OCI-LY7 (cell line): ENCODE measurements at regions not wholly inside any gene's neighbourhood (a gene's known extent, or its start where the extent isn't known, plus 50 kb on each side); places are given as distances from the start of the nearest gene placed in this dataset.
A peak's percentile ranks its signal among the peaks of the same experiment; 100 is the strongest.

Experiments used
- BruUV-seq: library from RNA; stranded (reverse); fragments of 400-500 nt; replicated peaks from 2 replicates; lab custom pipeline; 2021; lab: Mats Ljungman, UMichigan
- CTCF ChIA-PET: fragments of 300-600 bp; sonication (Branson Sonifier 250); formaldehyde crosslinking; loops from one replicate; lab custom pipeline; 2022; ENCODE audit warnings: antibody characterized with exemption; ENCODE audit not compliant: unreplicated experiment; lab: Charles Lee
- POLR2A ChIA-PET: fragments of 300-600 bp; sonication (Branson Sonifier 250); formaldehyde crosslinking; loops from one replicate; lab custom pipeline; 2022; ENCODE audit warnings: antibody characterized with exemption; lab: Charles Lee
- DNase-seq: peaks from one replicate; pipeline ENCODE4 v3.0.0-alpha.2; 2015; ENCODE audit warnings: low spot score
- H2AFZ ChIP-seq: fragments of 200-600 bp; sonication (generic), shearing (Covaris generic); 2 replicates; pipeline ENCODE4 v1.6.1; 2014; ENCODE audit warnings: mild to moderate bottlenecking, antibody characterized with exemption, low read length, moderate library complexity
- H3K27ac ChIP-seq: fragments of 200-600 bp; sonication (generic); 2 replicates; pipeline ENCODE4 v1.5.1; 2014; ENCODE audit warnings: mixed run types, low read depth, mild to moderate bottlenecking, moderate library complexity, low read length, inconsistent platforms; ENCODE audit not compliant: poor library complexity, severe bottlenecking
- H3K36me3 ChIP-seq: fragments of 200-600 bp; sonication (generic); 2 replicates; pipeline ENCODE4 v1.6.1; 2014; ENCODE audit warnings: mild to moderate bottlenecking, antibody characterized with exemption, low read length, moderate library complexity, mixed read lengths; ENCODE audit not compliant: insufficient read depth
- H3K4me1 ChIP-seq: fragments of 200-600 bp; sonication (generic); 2 replicates; pipeline ENCODE4 v1.5.1; 2014; ENCODE audit warnings: mild to moderate bottlenecking, low read length; ENCODE audit not compliant: insufficient read depth, poor library complexity, severe bottlenecking
- H3K4me2 ChIP-seq: fragments of 200-600 bp; sonication (generic); 2 replicates; pipeline ENCODE4 v1.6.1; 2014; ENCODE audit warnings: mild to moderate bottlenecking, low read length
- H3K4me3 ChIP-seq: fragments of 200-600 bp; sonication (generic); 2 replicates; pipeline ENCODE4 v1.5.1; 2014; ENCODE audit warnings: mild to moderate bottlenecking, low read depth, low read length; ENCODE audit not compliant: poor library complexity, severe bottlenecking
- H3K79me2 ChIP-seq: fragments of 200-600 bp; sonication (generic); 2 replicates; pipeline ENCODE4 v1.6.1; 2016; ENCODE audit warnings: low read depth, mild to moderate bottlenecking, low read length, moderate library complexity, mixed read lengths; ENCODE audit not compliant: insufficient read depth
- H3K9me2 ChIP-seq: fragments of 200-600 bp; sonication (generic); 2 replicates; pipeline ENCODE4 v1.6.1; 2016; ENCODE audit warnings: mild to moderate bottlenecking, low read length, mixed read lengths; ENCODE audit not compliant: insufficient read depth
- H3K9me3 ChIP-seq: fragments of 200-600 bp; sonication (generic); 2 replicates; pipeline ENCODE4 v1.6.1; 2014; ENCODE audit warnings: mild to moderate bottlenecking, mixed run types, low read length, mixed read lengths
- H4K20me1 ChIP-seq: fragments of 200-600 bp; sonication (generic); 2 replicates; pipeline ENCODE4 v1.6.1; 2014; ENCODE audit warnings: mild to moderate bottlenecking, antibody characterized with exemption, low read length, moderate library complexity, mixed read lengths; ENCODE audit not compliant: insufficient read depth
- EZH2phosphoT487 ChIP-seq: fragments of 200-600 bp; sonication (generic); IDR thresholded peaks from 2 replicates; pipeline ENCODE4 v1.6.1; 2018; ENCODE audit warnings: low read depth, borderline replicate concordance, mild to moderate bottlenecking, mixed run types, antibody characterized with exemption, low read length, moderate library complexity, mixed read lengths
- intact Hi-C: fragments of 100-400 bp; cut with micrococcal nuclease; formaldehyde crosslinking; loops from one replicate; pipeline ENCODE4 v1.10.0; 2022; ENCODE audit not compliant: unreplicated experiment
- TF ChIP-seq, protein P1 (sequence below): fragments of 200-600 bp; sonication (generic); conservative IDR thresholded peaks from 2 replicates; pipeline ENCODE4 v1.5.1; 2014; ENCODE audit warnings: mild to moderate bottlenecking, antibody characterized with exemption, low read length, moderate library complexity, mixed read lengths

DNA sequence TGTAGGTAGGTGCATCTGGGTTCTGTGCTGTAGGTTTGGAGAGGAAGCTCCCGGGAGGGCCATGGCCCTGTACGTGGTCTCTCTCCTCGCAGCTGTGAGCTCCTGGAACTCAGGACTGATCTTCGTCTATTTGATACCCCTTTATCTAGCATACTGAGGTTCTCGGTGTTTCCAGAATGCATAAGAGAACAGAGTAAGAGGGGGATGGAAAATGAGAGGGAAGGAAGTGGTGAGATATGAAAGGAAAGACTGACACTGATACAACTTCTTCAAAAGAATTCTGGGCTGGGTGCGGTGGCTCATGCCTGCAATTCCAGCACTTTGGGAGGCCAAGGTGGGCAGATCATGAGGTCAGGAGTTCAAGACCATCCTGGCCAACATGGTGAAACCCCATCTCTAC is 90.7 kb downstream of the CHRD start:
- POLR2A ChIA-PET: no interaction called here

GRCh38 chr3:184471439-184471838 is 90.1 kb upstream of the EPHB3 start:
- H3K9me3 ChIP-seq: no peaks in the 10 kb centered on the region
- DNase-seq: no peak
- TF ChIP-seq, protein P1, sequence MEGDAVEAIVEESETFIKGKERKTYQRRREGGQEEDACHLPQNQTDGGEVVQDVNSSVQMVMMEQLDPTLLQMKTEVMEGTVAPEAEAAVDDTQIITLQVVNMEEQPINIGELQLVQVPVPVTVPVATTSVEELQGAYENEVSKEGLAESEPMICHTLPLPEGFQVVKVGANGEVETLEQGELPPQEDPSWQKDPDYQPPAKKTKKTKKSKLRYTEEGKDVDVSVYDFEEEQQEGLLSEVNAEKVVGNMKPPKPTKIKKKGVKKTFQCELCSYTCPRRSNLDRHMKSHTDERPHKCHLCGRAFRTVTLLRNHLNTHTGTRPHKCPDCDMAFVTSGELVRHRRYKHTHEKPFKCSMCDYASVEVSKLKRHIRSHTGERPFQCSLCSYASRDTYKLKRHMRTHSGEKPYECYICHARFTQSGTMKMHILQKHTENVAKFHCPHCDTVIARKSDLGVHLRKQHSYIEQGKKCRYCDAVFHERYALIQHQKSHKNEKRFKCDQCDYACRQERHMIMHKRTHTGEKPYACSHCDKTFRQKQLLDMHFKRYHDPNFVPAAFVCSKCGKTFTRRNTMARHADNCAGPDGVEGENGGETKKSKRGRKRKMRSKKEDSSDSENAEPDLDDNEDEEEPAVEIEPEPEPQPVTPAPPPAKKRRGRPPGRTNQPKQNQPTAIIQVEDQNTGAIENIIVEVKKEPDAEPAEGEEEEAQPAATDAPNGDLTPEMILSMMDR: no peak
- no peak for TF ChIP-seq EZH2phosphoT487
- H3K9me2 ChIP-seq: no peaks in the 10 kb centered on the region
- H3K4me3 ChIP-seq: no peak overlapping the region
- no peak overlapping the region for H2AFZ ChIP-seq
- no peaks in the 10 kb centered on the region for H3K79me2 ChIP-seq
- H3K27ac ChIP-seq: no peak overlapping the region
- H3K36me3 ChIP-seq: no peaks in the 10 kb centered on the region
- H3K4me2 ChIP-seq: no peak overlapping the region
- H4K20me1 ChIP-seq: no peaks in the 10 kb centered on the region; the same call in 1 of the 2 replicates
- POLR2A ChIA-PET: interaction anchor here (0.7 kb wide), 1 partner anchor 19 kb away, joined by 3 read pairs; no protein-coding TSS in a partner anchor
- no TSS peak for BruUV-seq
- H3K4me1 ChIP-seq: no peaks in the 10 kb centered on the region
- CTCF ChIA-PET: no interaction called here
- intact Hi-C loops: no loop called here

More for the DNA sequence above, 90.7 kb downstream of the CHRD start:
- H3K9me3 ChIP-seq: no peaks in the 10 kb centered on the region
- BruUV-seq: no TSS peak
- no peak overlapping the region for H3K4me3 ChIP-seq
- H3K4me2 ChIP-seq: no peak overlapping the region
- no peak for TF ChIP-seq EZH2phosphoT487
- TF ChIP-seq, protein P1: no peak
- H2AFZ ChIP-seq: no peak overlapping the region
- no peaks in the 10 kb centered on the region for H3K79me2 ChIP-seq
- H3K27ac ChIP-seq: no peak overlapping the region
- no peaks in the 10 kb centered on the region for H3K4me1 ChIP-seq
- no peaks in the 10 kb centered on the region for H3K9me2 ChIP-seq
- H4K20me1 ChIP-seq: no peaks in the 10 kb centered on the region
- no peak for DNase-seq
- intact Hi-C loops: no loop called here
- no peaks in the 10 kb centered on the region for H3K36me3 ChIP-seq
- CTCF ChIA-PET: interaction anchor here (0.6 kb wide), 1 partner anchor 70 kb away, joined by 3 read pairs; no protein-coding TSS in a partner anchor

DNA sequence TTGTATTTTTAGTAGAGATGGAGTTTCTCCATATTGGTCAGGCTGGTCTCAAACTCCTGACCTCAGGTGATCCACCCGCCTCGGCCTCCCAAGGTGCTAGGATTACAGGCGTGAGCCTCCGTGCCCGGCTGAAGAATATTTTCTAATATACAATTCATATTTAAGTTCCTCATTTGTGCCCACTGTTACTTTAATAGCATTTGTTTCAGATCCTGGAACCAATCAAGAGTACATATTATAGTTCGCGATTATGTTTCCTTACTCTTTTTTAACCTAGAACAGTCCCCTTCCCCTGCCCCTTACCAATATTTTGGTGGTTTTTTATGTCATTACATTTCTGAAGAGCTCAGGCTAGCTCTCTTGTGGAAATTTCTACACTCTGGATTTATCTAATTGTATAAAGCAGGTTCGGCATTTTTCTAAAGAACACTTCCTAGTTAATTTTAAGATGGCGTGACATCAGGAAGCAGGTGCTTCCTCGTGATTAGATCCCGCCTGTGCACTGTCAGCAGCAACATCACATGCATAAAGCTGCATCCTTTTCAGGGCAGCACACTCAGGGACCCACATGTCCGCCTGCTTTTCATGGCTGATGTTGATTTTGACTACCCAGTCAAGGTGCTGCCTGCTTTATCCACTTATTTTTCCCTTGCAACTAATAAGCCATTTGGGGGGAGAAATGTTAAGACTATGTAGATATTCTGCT is 88.7 kb upstream of the EPHB3 start:
- no peaks in the 10 kb centered on the region for H3K4me1 ChIP-seq
- H3K9me3 ChIP-seq: no peaks in the 10 kb centered on the region
- POLR2A ChIA-PET: interaction anchor here (0.6 kb wide), 2 partner anchors 63 to 1333 kb away, joined by 3 to 4 read pairs; no protein-coding TSS in a partner anchor
- H3K36me3 ChIP-seq: no peaks in the 10 kb centered on the region
- no peaks in the 10 kb centered on the region; the same call in 1 of the 2 replicates for H4K20me1 ChIP-seq
- intact Hi-C loops: no loop called here
- DNase-seq: peak; percentile 39
- CTCF ChIA-PET: no interaction called here
- no peak overlapping the region for H3K4me3 ChIP-seq
- TF ChIP-seq, protein P1: no peak
- no peak for TF ChIP-seq EZH2phosphoT487
- no peaks in the 10 kb centered on the region for H3K9me2 ChIP-seq
- peak overlapping the region; percentile 66 for H2AFZ ChIP-seq
- H3K27ac ChIP-seq: no peak overlapping the region
- H3K4me2 ChIP-seq: no peak overlapping the region; the same call in 1 of the 2 replicates
- no peaks in the 10 kb centered on the region for H3K79me2 ChIP-seq
- no TSS peak for BruUV-seq
